Panc1 (cell line): ENCODE measurements at regions not wholly inside any gene's neighbourhood (a gene's known extent, or its start where the extent isn't known, plus 50 kb on each side); places are given as distances from the start of the nearest gene placed in this dataset.

ENCODE experiments used
- TF ChIP-seq, protein P1 (sequence below): fragments of 450-650 bp; IDR thresholded peaks from 2 replicates; pipeline ENCODE4 v1.5.1; 2017; ENCODE audit warnings: mild to moderate bottlenecking
- TF ChIP-seq, protein P2 (sequence below), 2 experiments: IDR thresholded peaks; 2 replicates each; pipeline ENCODE4 v1.6.1; 2011 to 2012; ENCODE audit warnings: low read depth in 2 of 2, control low read depth in 1 of 2, low read length in 1 of 2, mild to moderate bottlenecking in 1 of 2, moderate library complexity in 1 of 2; ENCODE audit not compliant: insufficient read depth in 1 of 2

DNA sequence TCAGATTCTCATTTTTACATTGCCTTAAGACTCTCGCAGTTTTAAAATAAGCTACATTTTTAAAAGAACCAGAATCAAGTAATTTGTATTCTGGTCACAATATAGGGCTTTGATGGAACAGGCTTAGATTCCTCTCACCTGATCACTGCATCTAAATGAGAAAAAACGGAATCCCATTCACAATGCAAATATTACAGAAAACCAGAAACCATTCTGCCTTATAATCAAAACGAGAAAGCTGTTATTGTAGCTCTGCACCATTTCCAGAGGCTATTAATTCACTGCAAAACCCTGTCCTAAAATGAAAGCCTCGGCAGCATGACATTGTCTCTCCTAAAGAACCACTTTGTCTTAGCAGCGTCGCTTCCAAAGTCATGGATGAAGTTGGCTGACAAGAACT, 116.1 kb upstream of the ZNF366 start:
- TF ChIP-seq, protein P1, sequence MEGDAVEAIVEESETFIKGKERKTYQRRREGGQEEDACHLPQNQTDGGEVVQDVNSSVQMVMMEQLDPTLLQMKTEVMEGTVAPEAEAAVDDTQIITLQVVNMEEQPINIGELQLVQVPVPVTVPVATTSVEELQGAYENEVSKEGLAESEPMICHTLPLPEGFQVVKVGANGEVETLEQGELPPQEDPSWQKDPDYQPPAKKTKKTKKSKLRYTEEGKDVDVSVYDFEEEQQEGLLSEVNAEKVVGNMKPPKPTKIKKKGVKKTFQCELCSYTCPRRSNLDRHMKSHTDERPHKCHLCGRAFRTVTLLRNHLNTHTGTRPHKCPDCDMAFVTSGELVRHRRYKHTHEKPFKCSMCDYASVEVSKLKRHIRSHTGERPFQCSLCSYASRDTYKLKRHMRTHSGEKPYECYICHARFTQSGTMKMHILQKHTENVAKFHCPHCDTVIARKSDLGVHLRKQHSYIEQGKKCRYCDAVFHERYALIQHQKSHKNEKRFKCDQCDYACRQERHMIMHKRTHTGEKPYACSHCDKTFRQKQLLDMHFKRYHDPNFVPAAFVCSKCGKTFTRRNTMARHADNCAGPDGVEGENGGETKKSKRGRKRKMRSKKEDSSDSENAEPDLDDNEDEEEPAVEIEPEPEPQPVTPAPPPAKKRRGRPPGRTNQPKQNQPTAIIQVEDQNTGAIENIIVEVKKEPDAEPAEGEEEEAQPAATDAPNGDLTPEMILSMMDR: no peak
- TF ChIP-seq, protein P2, sequence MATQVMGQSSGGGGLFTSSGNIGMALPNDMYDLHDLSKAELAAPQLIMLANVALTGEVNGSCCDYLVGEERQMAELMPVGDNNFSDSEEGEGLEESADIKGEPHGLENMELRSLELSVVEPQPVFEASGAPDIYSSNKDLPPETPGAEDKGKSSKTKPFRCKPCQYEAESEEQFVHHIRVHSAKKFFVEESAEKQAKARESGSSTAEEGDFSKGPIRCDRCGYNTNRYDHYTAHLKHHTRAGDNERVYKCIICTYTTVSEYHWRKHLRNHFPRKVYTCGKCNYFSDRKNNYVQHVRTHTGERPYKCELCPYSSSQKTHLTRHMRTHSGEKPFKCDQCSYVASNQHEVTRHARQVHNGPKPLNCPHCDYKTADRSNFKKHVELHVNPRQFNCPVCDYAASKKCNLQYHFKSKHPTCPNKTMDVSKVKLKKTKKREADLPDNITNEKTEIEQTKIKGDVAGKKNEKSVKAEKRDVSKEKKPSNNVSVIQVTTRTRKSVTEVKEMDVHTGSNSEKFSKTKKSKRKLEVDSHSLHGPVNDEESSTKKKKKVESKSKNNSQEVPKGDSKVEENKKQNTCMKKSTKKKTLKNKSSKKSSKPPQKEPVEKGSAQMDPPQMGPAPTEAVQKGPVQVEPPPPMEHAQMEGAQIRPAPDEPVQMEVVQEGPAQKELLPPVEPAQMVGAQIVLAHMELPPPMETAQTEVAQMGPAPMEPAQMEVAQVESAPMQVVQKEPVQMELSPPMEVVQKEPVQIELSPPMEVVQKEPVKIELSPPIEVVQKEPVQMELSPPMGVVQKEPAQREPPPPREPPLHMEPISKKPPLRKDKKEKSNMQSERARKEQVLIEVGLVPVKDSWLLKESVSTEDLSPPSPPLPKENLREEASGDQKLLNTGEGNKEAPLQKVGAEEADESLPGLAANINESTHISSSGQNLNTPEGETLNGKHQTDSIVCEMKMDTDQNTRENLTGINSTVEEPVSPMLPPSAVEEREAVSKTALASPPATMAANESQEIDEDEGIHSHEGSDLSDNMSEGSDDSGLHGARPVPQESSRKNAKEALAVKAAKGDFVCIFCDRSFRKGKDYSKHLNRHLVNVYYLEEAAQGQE (IDR thresholded peaks at IDR 0.05; ENCODE audit: insufficient read depth in 1 of 2, low read depth in 2 of 2, low read length in 1 of 2): no peak
